Osteocyte (in vitro differentiated cells): ENCODE measurements at regions not wholly inside any gene's neighbourhood (a gene's known extent, or its start where the extent isn't known, plus 50 kb on each side); places are given as distances from the start of the nearest gene placed in this dataset.

Source experiments
- DNase-seq: peaks from one replicate; pipeline ENCODE4 v3.0.0; 2021; ENCODE audit warnings: mixed read lengths; ENCODE audit not compliant: unreplicated experiment; ENCODE audit errors: extremely low spot score
- H3K27ac Mint-ChIP-seq: one replicate; pipeline ENCODE4 v1.8.0; 2021; ENCODE audit warnings: mild to moderate bottlenecking, mixed read lengths; ENCODE audit not compliant: unreplicated experiment
- H3K27me3 Mint-ChIP-seq: one replicate; pipeline ENCODE4 v1.8.0; 2021; ENCODE audit warnings: mixed read lengths; ENCODE audit not compliant: unreplicated experiment
- H3K36me3 Mint-ChIP-seq: one replicate; pipeline ENCODE4 v1.8.0; 2021; ENCODE audit warnings: mixed read lengths; ENCODE audit not compliant: unreplicated experiment
- H3K4me1 Mint-ChIP-seq: one replicate; pipeline ENCODE4 v1.8.0; 2021; ENCODE audit warnings: mixed read lengths; ENCODE audit not compliant: unreplicated experiment
- H3K4me3 Mint-ChIP-seq: one replicate; pipeline ENCODE4 v1.8.0; 2021; ENCODE audit warnings: mild to moderate bottlenecking, moderate library complexity, mixed read lengths; ENCODE audit not compliant: unreplicated experiment
- H3K9me3 Mint-ChIP-seq: one replicate; pipeline ENCODE4 v1.8.0; 2021; ENCODE audit warnings: mixed read lengths; ENCODE audit not compliant: unreplicated experiment
- TF ChIP-seq, protein P1 (sequence below): fragments of 200-600 bp; sonication (generic); IDR thresholded peaks from 2 replicates; pipeline ENCODE4 v1.5.0; 2021; ENCODE audit warnings: antibody characterized with exemption, mild to moderate bottlenecking, moderate library complexity

DNA sequence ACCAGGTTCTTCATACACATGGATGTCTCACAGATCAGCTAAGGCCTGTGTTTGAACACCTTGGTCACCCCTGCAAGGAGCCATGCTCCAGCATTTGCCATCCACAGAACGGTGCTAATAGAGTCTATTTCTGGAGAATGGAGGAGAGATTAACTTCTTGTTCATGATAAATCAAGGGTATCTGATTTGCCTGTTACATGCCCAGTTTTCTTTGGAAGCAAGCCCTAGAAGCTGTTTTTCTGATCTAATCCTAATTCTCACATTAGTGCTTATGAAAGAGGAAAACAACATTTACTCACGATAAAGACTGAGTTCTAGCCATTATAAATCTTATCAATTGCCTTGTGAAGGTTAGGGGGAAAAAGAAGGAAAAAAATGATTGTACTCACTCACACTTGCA is 119.6 kb upstream of the DTNA start:
- H3K4me3 Mint-ChIP-seq: no peak overlapping the region
- H3K4me1 Mint-ChIP-seq: peaks cover 26% of the 10 kb centered on the region
- TF ChIP-seq, protein P1, sequence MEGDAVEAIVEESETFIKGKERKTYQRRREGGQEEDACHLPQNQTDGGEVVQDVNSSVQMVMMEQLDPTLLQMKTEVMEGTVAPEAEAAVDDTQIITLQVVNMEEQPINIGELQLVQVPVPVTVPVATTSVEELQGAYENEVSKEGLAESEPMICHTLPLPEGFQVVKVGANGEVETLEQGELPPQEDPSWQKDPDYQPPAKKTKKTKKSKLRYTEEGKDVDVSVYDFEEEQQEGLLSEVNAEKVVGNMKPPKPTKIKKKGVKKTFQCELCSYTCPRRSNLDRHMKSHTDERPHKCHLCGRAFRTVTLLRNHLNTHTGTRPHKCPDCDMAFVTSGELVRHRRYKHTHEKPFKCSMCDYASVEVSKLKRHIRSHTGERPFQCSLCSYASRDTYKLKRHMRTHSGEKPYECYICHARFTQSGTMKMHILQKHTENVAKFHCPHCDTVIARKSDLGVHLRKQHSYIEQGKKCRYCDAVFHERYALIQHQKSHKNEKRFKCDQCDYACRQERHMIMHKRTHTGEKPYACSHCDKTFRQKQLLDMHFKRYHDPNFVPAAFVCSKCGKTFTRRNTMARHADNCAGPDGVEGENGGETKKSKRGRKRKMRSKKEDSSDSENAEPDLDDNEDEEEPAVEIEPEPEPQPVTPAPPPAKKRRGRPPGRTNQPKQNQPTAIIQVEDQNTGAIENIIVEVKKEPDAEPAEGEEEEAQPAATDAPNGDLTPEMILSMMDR: no peak
- peaks cover 3% of the 10 kb centered on the region for H3K27me3 Mint-ChIP-seq
- H3K9me3 Mint-ChIP-seq: no peaks in the 10 kb centered on the region
- H3K36me3 Mint-ChIP-seq: no peaks in the 10 kb centered on the region
- DNase-seq: no peak
- no peak overlapping the region for H3K27ac Mint-ChIP-seq

DNA sequence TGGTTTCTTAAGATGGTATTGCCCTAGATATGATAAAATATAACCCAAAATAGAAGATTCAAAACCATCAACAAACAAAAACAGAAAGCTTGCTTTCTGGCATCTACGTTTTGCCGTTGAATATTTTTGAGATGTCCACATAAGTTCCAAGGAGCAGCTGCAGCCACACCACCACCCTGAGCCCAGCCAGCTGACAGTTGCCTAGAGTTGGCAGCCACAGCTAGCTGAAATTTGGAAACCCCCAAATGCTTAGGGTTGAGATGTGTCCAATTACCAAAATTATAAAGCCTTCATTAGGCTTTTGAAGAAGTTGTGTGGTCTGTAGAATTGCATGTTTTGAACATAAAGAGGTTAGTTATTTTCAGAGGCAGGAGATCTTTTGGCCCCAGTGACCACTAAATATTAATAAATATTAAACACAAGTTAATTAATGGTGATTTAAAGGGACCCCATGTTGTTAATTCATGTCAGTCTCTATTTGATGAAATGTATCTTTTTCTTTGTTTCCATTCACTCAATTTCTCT is 118.1 kb upstream of the DTNA start:
- no peaks in the 10 kb centered on the region for H3K36me3 Mint-ChIP-seq
- peaks cover 3% of the 10 kb centered on the region for H3K27me3 Mint-ChIP-seq
- TF ChIP-seq, protein P1: no peak
- no peak overlapping the region for H3K4me3 Mint-ChIP-seq
- peaks cover 28% of the 10 kb centered on the region for H3K4me1 Mint-ChIP-seq
- no peak overlapping the region for H3K27ac Mint-ChIP-seq
- DNase-seq: no peak
- no peaks in the 10 kb centered on the region for H3K9me3 Mint-ChIP-seq

GRCh38 chr18:34592481-34592880 is 117.6 kb upstream of the DTNA start:
- H3K36me3 Mint-ChIP-seq: no peaks in the 10 kb centered on the region
- TF ChIP-seq, protein P1: no peak
- peaks cover 3% of the 10 kb centered on the region for H3K27me3 Mint-ChIP-seq
- H3K4me3 Mint-ChIP-seq: peak overlapping the region; percentile 86
- no peaks in the 10 kb centered on the region for H3K9me3 Mint-ChIP-seq
- H3K27ac Mint-ChIP-seq: peak overlapping the region; percentile 94
- no peak for DNase-seq
- peaks cover 33% of the 10 kb centered on the region for H3K4me1 Mint-ChIP-seq

DNA sequence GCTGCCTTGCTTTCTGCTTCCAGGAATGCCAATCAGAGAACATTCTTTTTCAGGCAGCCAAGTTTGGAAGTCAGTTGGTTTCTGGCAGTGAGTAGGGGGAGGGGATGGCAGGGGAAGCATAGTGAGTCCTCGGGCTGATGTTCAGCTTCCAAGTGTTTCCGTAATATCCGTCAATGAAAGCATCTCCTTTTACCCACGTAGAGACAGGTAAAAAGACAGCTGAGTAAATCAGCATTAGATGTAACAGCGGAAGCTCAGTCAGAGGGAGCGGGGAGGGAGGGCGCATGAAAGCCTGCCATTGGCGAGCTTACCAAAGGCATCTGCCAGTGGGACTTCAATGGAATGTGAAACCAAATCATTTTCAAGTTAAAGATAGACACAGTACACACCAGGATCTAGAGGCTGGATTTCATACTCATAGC is 117.1 kb upstream of the DTNA start:
- TF ChIP-seq, protein P1: no peak
- H3K4me1 Mint-ChIP-seq: peaks cover 37% of the 10 kb centered on the region
- peaks cover 3% of the 10 kb centered on the region for H3K27me3 Mint-ChIP-seq
- H3K9me3 Mint-ChIP-seq: no peaks in the 10 kb centered on the region
- peak overlapping the region; percentile 86 for H3K4me3 Mint-ChIP-seq
- no peaks in the 10 kb centered on the region for H3K36me3 Mint-ChIP-seq
- H3K27ac Mint-ChIP-seq: peak overlapping the region; percentile 94
- no peak for DNase-seq

- Mint-ChIP-seq H3K36me3 (no peaks in the 10 kb centered on the region), H3K27ac (no peak overlapping the region), H3K4me1 (peaks cover 42% of the 10 kb centered on the region), H3K4me3 (no peak overlapping the region), H3K27me3 (no peaks in the 10 kb centered on the region), H3K9me3 (no peaks in the 10 kb centered on the region)
- no peak for DNase-seq
- TF ChIP-seq, protein P1: no peak
These were observed 115.8 kb upstream of the DTNA start for GRCh38 chr18:34594266-34594665.
